ENCODE measurements at regions not wholly inside any gene's neighbourhood (a gene's known extent, or its start where the extent isn't known, plus 50 kb on each side); places are given as distances from the start of the nearest gene placed in this dataset.
A peak's percentile ranks its signal among the peaks of the same experiment; 100 is the strongest.

- no peak for DNase-seq
These were observed 195.4 kb upstream of the PREP start for GRCh38 chr6:105598264-105598663.

- DNase-seq = no peak
These were observed 193.4 kb upstream of the PREP start for GRCh38 chr6:105596284-105596755.

GRCh38 chr6:105595829-105596228 lies 192.9 kb upstream of the PREP start:
- no peak for DNase-seq

GRCh38 chr6:105594821-105595220 lies 191.9 kb upstream of the PREP start:
- DNase-seq = no peak

GRCh38 chr6:105593805-105594671 lies 191.2 kb upstream of the PREP start:
- peak; percentile 44 for DNase-seq

GRCh38 chr6:105593056-105593690 lies 190.3 kb upstream of the PREP start:
- DNase-seq = no peak

GRCh38 chr6:105592329-105592728 lies 189.4 kb upstream of the PREP start:
- no peak for DNase-seq

GRCh38 chr6:105591053-105591452 lies 188.2 kb upstream of the PREP start:
- DNase-seq = no peak

- DNase-seq = no peak
These were observed 185.3 kb upstream of the PREP start for GRCh38 chr6:105588123-105588710.

- no peak for DNase-seq
These were observed 184.7 kb upstream of the PREP start for GRCh38 chr6:105587349-105588122.

GRCh38 chr6:105578179-105578707 lies 175.4 kb upstream of the PREP start:
- no peak for DNase-seq

- no peak for DNase-seq
These were observed 170.7 kb upstream of the PREP start for GRCh38 chr6:105573556-105573955.

- DNase-seq = no peak
These were observed 170.3 kb upstream of the PREP start for GRCh38 chr6:105573138-105573537.

GRCh38 chr6:105570416-105570815 lies 167.5 kb upstream of the PREP start:
- DNase-seq = no peak

GRCh38 chr6:105569706-105570105 lies 166.8 kb upstream of the PREP start:
- DNase-seq = no peak

- no peak for DNase-seq
These were observed 165.9 kb upstream of the PREP start for GRCh38 chr6:105568751-105569150.

- DNase-seq = no peak
These were observed 165.3 kb upstream of the PREP start for GRCh38 chr6:105568142-105568541.

- DNase-seq = no peak
These were observed 164.3 kb upstream of the PREP start for GRCh38 chr6:105567140-105567539.

GRCh38 chr6:105566503-105566902 lies 163.6 kb upstream of the PREP start:
- no peak for DNase-seq

GRCh38 chr6:105564121-105564902 lies 161.4 kb upstream of the PREP start:
- no peak for DNase-seq

- no peak for DNase-seq
These were observed 159.1 kb upstream of the PREP start for GRCh38 chr6:105562027-105562426.

GRCh38 chr6:105561486-105561885 lies 158.6 kb upstream of the PREP start:
- DNase-seq = no peak

Data from DMS 273 treated with DMSO at 0.1 percent for 48 hours (cell line).